SK-N-SH (cell line): ENCODE measurements at regions not wholly inside any gene's neighbourhood (a gene's known extent, or its start where the extent isn't known, plus 50 kb on each side); places are given as distances from the start of the nearest gene placed in this dataset.
A peak's percentile ranks its signal among the peaks of the same experiment; 100 is the strongest.

Experiments
- CTCF ChIA-PET: fragments of 300-600, 350-600 bp; formaldehyde crosslinking; extraction: SDS; loops from one replicate; lab custom pipeline; 2021; lab: Yijun Ruan, JAX
- POLR2A ChIA-PET: fragments of 350-600 bp; sonication (Branson Sonifier 250); formaldehyde crosslinking; extraction: SDS; loops from one replicate; lab custom pipeline; 2020; ENCODE audit warnings: antibody characterized with exemption, inconsistent platforms; lab: Yijun Ruan, JAX
- DNase-seq: peaks from one replicate; pipeline ENCODE4 v3.0.0; 2012
- H2AFZ ChIP-seq: fragments of 200-600 bp; sonication (generic); 2 replicates; pipeline ENCODE4 v1.8.1; 2016; ENCODE audit warnings: antibody characterized with exemption, mild to moderate bottlenecking, low read depth
- H3F3A ChIP-seq: fragments of 200-600 bp; sonication (generic); replicated peaks from 2 replicates; pipeline ENCODE3; 2016; ENCODE audit warnings: antibody characterized with exemption, mild to moderate bottlenecking; ENCODE audit not compliant: insufficient read depth
- H3K27ac ChIP-seq, 2 experiments: fragments of 200-500 bp in 1 of 2; fragments of 200-600 bp in 1 of 2; sonication (Bioruptor generic) in 1 of 2; sonication (generic), shearing (Covaris generic) in 1 of 2; 2 replicates each; pipeline versions ENCODE4 v1.5.1 to v1.6.1; 2014 to 2016; ENCODE audit warnings: low read depth in 2 of 2, inconsistent platforms in 1 of 2, low read length in 1 of 2, mild to moderate bottlenecking in 1 of 2, mixed read lengths in 1 of 2
- H3K27me3 ChIP-seq: fragments of 200-600 bp; sonication (generic), shearing (Covaris generic); 2 replicates; pipeline ENCODE4 v1.6.1; 2016; ENCODE audit warnings: mixed run types; ENCODE audit not compliant: insufficient read depth
- H3K36me3 ChIP-seq, 2 experiments: fragments of 200-500 bp in 1 of 2; fragments of 200-600 bp in 1 of 2; sonication (Bioruptor generic) in 1 of 2; sonication (generic) in 1 of 2; replicated peaks in 1 of 2; 2 replicates each; pipeline versions ENCODE3 to v1.5.1; 2014 to 2016; ENCODE audit warnings: low read length in 1 of 2, mild to moderate bottlenecking in 1 of 2; ENCODE audit not compliant: insufficient read depth in 2 of 2, control insufficient read depth in 1 of 2
- H3K4me1 ChIP-seq, 2 experiments: fragments of 200-500 bp in 1 of 2; fragments of 200-600 bp in 1 of 2; sonication (Bioruptor generic) in 1 of 2; sonication (generic), shearing (Covaris generic) in 1 of 2; 2 replicates each; pipeline versions ENCODE4 v1.5.1 to v1.6.1; 2014 to 2016; ENCODE audit warnings: low read depth in 1 of 2, low read length in 1 of 2, mixed run types in 1 of 2; ENCODE audit not compliant: insufficient read depth in 2 of 2, control insufficient read depth in 1 of 2
- H3K4me2 ChIP-seq: fragments of 200-600 bp; sonication (generic), shearing (Covaris generic); 2 replicates; pipeline ENCODE4 v1.6.1; 2017; ENCODE audit warnings: mixed run types
- H3K4me3 ChIP-seq, 2 experiments: fragments of 200-500 bp in 1 of 2; fragments of 200-600 bp in 1 of 2; sonication (Bioruptor generic) in 1 of 2; sonication (generic), shearing (Covaris generic) in 1 of 2; 2 replicates each; pipeline versions ENCODE4 v1.5.1 to v1.8.1; 2014 to 2016; ENCODE audit warnings: low read depth in 2 of 2, inconsistent platforms in 1 of 2, low read length in 1 of 2, mild to moderate bottlenecking in 1 of 2, mixed read lengths in 1 of 2, moderate library complexity in 1 of 2
- H3K79me2 ChIP-seq: fragments of 200-600 bp; sonication (generic); 2 replicates; pipeline ENCODE4 v1.8.1; 2017; ENCODE audit warnings: mild to moderate bottlenecking; ENCODE audit not compliant: insufficient read depth
- H3K9ac ChIP-seq: fragments of 200-600 bp; sonication (generic); 2 replicates; pipeline ENCODE4 v1.6.1; 2017; ENCODE audit warnings: mixed run types
- H3K9me2 ChIP-seq: fragments of 200-600 bp; sonication (generic); 2 replicates; pipeline ENCODE4 v1.6.1; 2017; ENCODE audit warnings: mixed run types
- H3K9me3 ChIP-seq: fragments of 200-600 bp; sonication (generic); 2 replicates; pipeline ENCODE4 v1.6.1; 2017; ENCODE audit warnings: mixed run types, mild to moderate bottlenecking, moderate library complexity
- H4K20me1 ChIP-seq: fragments of 200-600 bp; sonication (generic); 2 replicates; pipeline ENCODE4 v1.6.1; 2017; ENCODE audit warnings: mild to moderate bottlenecking, mixed run types; ENCODE audit not compliant: insufficient read depth
- CHD2 ChIP-seq: fragments of 150-350 bp; IDR thresholded peaks from 2 replicates; pipeline ENCODE4 v1.6.1; 2018; ENCODE audit warnings: low read length; ENCODE audit not compliant: partially characterized antibody
- ELF1 ChIP-seq: IDR thresholded peaks from 2 replicates; pipeline ENCODE4 v1.4.0; 2012
- EP300 ChIP-seq, 2 experiments: IDR thresholded peaks; 2 replicates each; pipeline versions ENCODE4 v1.4.0 to v1.6.1; 2012; ENCODE audit warnings: borderline replicate concordance in 1 of 2, low read depth in 1 of 2, low read length in 1 of 2
- FOSL2 ChIP-seq: IDR thresholded peaks from 2 replicates; pipeline ENCODE4 v1.4.0; 2012; ENCODE audit warnings: low read depth, mild to moderate bottlenecking, moderate library complexity, borderline replicate concordance
- GABPA ChIP-seq: IDR thresholded peaks from 2 replicates; pipeline ENCODE4 v1.4.0; 2012; ENCODE audit warnings: low read depth, mild to moderate bottlenecking
- JUND ChIP-seq: IDR thresholded peaks from 2 replicates; pipeline ENCODE4 v1.4.0; 2012
- MXI1 ChIP-seq: IDR thresholded peaks from 2 replicates; pipeline ENCODE4 v1.6.1; 2012; ENCODE audit warnings: mild to moderate bottlenecking, low read depth, low read length, improper control_type of control experiment
- NFIC ChIP-seq: IDR thresholded peaks from 2 replicates; pipeline ENCODE4 v1.4.0; 2012; ENCODE audit warnings: borderline replicate concordance
- RXRA ChIP-seq: IDR thresholded peaks from 2 replicates; pipeline ENCODE4 v1.4.0; 2012; ENCODE audit warnings: low read depth, mild to moderate bottlenecking, borderline replicate concordance
- SIN3A ChIP-seq: IDR thresholded peaks from 2 replicates; pipeline ENCODE4 v1.6.1; 2012; ENCODE audit warnings: low read depth, mild to moderate bottlenecking, low read length, moderate library complexity, borderline replicate concordance
- SMC3 ChIP-seq: IDR thresholded peaks from 2 replicates; pipeline ENCODE4 v1.6.1; 2012; ENCODE audit warnings: low read depth, low read length, improper control_type of control experiment
- TAF1 ChIP-seq: IDR thresholded peaks from 2 replicates; pipeline ENCODE4 v1.6.1; 2012; ENCODE audit warnings: low read depth, mild to moderate bottlenecking, low read length, moderate library complexity, borderline replicate concordance
- TCF12 ChIP-seq: IDR thresholded peaks from 2 replicates; pipeline ENCODE4 v1.4.0; 2012
- USF1 ChIP-seq: IDR thresholded peaks from 2 replicates; pipeline ENCODE4 v1.4.0; 2012; ENCODE audit warnings: low read depth, borderline replicate concordance
- USF2 ChIP-seq: fragments of 150-350 bp; IDR thresholded peaks from 2 replicates; pipeline ENCODE4 v1.6.1; 2017; ENCODE audit warnings: antibody characterized with exemption, low read length, low read depth, borderline replicate concordance
- YY1 ChIP-seq: IDR thresholded peaks from 2 replicates; pipeline ENCODE4 v1.4.0; 2012; ENCODE audit warnings: low read depth, mild to moderate bottlenecking
- ZBTB33 ChIP-seq: IDR thresholded peaks from 2 replicates; pipeline ENCODE4 v1.4.0; 2012; ENCODE audit warnings: low read depth, borderline replicate concordance
- WGBS: methylation state at CpG from one replicate; pipeline ENCODE4 v1.1.6; 2017; ENCODE audit warnings: low lambda C conversion rate; 5-methylcytosine and 5-hydroxymethylcytosine counted together
- TF ChIP-seq, protein P1 (sequence below): IDR thresholded peaks from 2 replicates; pipeline ENCODE4; 2012
- TF ChIP-seq, protein P2 (sequence below): fragments of 150-350 bp; IDR thresholded peaks from 2 replicates; pipeline ENCODE4 v1.6.1; 2016; ENCODE audit warnings: mild to moderate bottlenecking, low read depth, low read length
- TF ChIP-seq, protein P3 (sequence below): IDR thresholded peaks from 2 replicates; pipeline ENCODE4 v1.4.0; 2012; ENCODE audit warnings: low read depth

GRCh38 chr20:23156842-23157423 lies 70.8 kb upstream of the CD93 start:
- peaks cover 0 to 34% of the 10 kb centered on the region in 2 experiments; a peak in 3 of 4 replicates for H3K4me1 ChIP-seq
- H3K79me2 ChIP-seq = no peaks in the 10 kb centered on the region
- ChIA-PET CTCF (no interaction called here), POLR2A (no interaction called here)
- H3K9ac ChIP-seq = no peak overlapping the region
- no peaks in the 10 kb centered on the region for H4K20me1 ChIP-seq
- no peaks in the 10 kb centered on the region for H3K36me3 ChIP-seq
- no peak overlapping the region for H3K27ac ChIP-seq
- H3K9me2 ChIP-seq = no peaks in the 10 kb centered on the region
- WGBS = 74% methylated on average over 4 of the region's 5 CpGs
- H3K4me2 ChIP-seq = peak overlapping the region; percentile 61
- H2AFZ ChIP-seq = no peak overlapping the region
- H3K9me3 ChIP-seq = no peaks in the 10 kb centered on the region
- H3F3A ChIP-seq = peaks cover 5% of the 10 kb centered on the region
- no peak overlapping the region for H3K4me3 ChIP-seq
- no peaks in the 10 kb centered on the region for H3K27me3 ChIP-seq
- TF ChIP-seq USF2 (no peak), TCF12 (no peak), ELF1 (no peak), USF1 (no peak), GABPA (no peak), SMC3 (no peak), MXI1 (no peak), TAF1 (no peak), YY1 (no peak), NFIC (no peak), EP300 (IDR thresholded peaks at IDR 0.05; ENCODE audit: borderline replicate concordance in 1 of 2, low read depth in 1 of 2, low read length in 1 of 2) (no peak), JUND (no peak), FOSL2 (no peak), RXRA (no peak), CHD2 (no peak), SIN3A (no peak), ZBTB33 (no peak)
- TF ChIP-seq, protein P1, sequence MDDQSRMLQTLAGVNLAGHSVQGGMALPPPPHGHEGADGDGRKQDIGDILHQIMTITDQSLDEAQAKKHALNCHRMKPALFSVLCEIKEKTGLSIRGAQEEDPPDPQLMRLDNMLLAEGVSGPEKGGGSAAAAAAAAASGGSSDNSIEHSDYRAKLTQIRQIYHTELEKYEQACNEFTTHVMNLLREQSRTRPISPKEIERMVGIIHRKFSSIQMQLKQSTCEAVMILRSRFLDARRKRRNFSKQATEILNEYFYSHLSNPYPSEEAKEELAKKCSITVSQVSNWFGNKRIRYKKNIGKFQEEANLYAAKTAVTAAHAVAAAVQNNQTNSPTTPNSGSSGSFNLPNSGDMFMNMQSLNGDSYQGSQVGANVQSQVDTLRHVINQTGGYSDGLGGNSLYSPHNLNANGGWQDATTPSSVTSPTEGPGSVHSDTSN = no peak
- TF ChIP-seq, protein P2, sequence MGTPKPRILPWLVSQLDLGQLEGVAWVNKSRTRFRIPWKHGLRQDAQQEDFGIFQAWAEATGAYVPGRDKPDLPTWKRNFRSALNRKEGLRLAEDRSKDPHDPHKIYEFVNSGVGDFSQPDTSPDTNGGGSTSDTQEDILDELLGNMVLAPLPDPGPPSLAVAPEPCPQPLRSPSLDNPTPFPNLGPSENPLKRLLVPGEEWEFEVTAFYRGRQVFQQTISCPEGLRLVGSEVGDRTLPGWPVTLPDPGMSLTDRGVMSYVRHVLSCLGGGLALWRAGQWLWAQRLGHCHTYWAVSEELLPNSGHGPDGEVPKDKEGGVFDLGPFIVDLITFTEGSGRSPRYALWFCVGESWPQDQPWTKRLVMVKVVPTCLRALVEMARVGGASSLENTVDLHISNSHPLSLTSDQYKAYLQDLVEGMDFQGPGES = no peak
- TF ChIP-seq, protein P3, sequence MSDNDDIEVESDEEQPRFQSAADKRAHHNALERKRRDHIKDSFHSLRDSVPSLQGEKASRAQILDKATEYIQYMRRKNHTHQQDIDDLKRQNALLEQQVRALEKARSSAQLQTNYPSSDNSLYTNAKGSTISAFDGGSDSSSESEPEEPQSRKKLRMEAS = no peak
- TF ChIP-seq, all 33 proteins: peak for 0
- DNase-seq = no peak
